NCI-H510A treated with DMSO at 0.1 percent for 48 hours (cell line): ENCODE measurements at regions not wholly inside any gene's neighbourhood (a gene's known extent, or its start where the extent isn't known, plus 50 kb on each side); places are given as distances from the start of the nearest gene placed in this dataset.

Source experiments
- DNase-seq: peaks from one replicate; lab custom pipeline; 2025; lab: John Stamatoyannopoulos, UW

DNA sequence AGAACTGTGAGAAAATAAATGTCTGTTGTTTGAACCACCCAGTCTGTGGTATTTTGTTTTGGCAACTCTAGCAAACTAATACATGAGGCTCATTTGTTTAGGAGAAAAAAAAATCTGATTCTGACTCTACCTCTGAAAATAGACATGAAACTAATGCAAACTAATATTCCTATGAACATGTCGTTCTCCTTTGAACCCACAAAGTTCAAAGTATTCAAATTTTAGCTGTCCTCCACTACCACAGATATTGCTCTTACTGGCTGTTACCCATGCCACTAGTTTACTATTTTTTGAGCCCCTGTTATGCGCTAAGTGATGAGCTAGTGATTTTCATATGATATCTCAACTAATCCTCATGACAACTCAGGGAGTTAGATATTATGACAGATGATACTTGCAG lies 58.8 kb upstream of the ZNF804B start:
- DNase-seq: no peak

GRCh38 chr7:88694207-88694606 lies 65.3 kb upstream of the ZNF804B start:
- no peak for DNase-seq

DNA sequence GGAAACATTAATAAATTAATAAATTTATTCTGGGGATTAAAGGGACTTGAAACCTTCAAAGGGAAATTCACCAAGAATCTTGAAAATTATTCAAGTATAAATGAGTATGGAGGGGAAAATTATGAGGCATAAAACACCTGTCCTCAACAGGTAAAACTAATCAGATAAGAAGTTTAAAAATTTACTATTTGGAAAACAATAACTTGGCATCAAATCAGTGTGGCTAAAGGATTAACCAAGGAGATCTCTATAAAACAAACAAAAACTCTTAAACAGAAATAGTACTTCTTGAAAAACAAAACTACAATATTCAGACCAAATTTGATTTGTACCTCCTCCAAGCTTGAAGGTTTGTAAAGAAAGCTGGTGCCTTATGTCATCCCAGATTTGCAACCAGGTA lies 66.4 kb upstream of the ZNF804B start:
- DNase-seq: no peak

DNA sequence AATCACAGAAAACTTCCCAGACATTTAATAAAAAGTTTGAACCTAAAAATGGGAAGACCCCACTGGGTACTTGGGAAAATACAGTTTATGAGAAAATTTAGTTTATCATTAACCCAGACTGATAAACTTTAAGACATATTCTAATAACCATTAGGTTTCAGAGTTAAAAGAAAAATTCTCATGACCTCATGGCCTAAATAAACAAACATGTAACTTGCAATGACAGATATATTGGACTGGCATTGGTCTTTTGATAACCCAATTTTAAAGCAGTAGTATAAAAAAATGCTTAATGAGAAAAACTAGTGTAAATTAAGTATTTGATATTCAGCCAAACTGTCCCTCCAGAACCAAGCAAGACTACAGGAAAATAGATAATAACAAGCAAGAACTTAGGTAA lies 67.0 kb upstream of the ZNF804B start:
- DNase-seq: no peak

- DNase-seq: no peak
These were observed 69.7 kb upstream of the ZNF804B start for GRCh38 chr7:88689821-88690220.

DNA sequence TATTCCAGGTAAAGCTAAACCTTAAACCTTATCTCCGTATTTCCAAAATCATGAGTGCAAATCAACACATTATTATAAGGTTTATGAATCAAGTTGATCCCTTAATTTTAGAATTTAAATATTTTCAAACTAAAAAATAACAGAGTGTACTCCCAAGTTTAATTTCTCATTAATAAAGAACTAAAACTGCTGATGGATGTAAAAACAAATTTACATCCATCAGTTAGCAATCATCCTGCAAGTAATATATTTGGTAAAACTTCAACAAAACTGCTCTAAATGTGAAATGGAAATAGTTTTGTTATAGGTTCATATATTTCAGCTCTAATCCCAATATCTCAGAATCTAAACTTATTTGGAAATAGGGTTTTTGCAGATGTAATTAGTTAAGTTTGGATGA lies 71.3 kb upstream of the ZNF804B start:
- DNase-seq: no peak

- DNase-seq: no peak
These were observed 72.9 kb upstream of the ZNF804B start for GRCh38 chr7:88686468-88687229.

GRCh38 chr7:88681682-88682081 lies 77.8 kb upstream of the ZNF804B start:
- no peak for DNase-seq

- no peak for DNase-seq
These were observed 89.0 kb upstream of the ZNF804B start for GRCh38 chr7:88670536-88670935.

DNA sequence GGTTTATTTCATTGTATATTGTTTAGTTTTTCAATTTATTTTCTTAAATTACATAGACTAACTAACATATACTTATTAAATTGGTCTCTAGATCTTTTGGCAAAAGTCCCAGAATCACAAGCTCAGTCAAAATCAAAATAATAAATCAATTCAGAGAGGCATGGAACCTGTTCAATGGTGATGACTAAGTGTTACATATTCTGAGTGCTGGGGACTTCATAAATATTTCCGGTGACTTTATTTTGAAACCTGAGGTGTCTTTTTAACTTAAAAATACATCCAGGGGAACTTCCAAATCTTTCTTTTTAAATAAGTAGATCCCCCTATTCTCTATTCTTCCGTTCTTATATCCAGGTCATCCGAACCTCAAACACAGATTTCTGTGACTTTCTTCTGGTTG lies 89.6 kb upstream of the ZNF804B start:
- no peak for DNase-seq

- DNase-seq: no peak
These were observed 90.9 kb upstream of the ZNF804B start for GRCh38 chr7:88668591-88668990.

- DNase-seq: no peak
These were observed 92.9 kb upstream of the ZNF804B start for GRCh38 chr7:88666626-88667025.

- no peak for DNase-seq
These were observed 93.5 kb upstream of the ZNF804B start for GRCh38 chr7:88665892-88666514.

GRCh38 chr7:88664630-88665233 lies 94.8 kb upstream of the ZNF804B start:
- DNase-seq: no peak

DNA sequence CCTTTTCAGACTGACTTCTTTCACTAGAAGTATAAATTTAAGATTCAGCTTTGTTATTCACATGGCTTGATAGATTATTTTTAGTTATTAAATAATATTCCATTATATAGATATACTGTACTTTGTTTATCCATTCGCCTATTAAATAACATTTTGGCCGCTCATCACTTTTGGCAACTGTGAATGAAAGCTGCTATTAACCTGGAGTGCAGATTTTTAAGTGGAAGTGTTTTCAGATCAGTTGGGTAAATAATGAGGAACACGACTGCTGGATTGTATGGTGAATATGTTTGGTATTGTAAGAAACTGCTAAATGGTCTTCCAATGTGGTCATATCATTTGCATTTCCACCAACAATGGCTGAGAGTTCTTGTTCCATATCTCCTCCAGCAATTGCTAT lies 97.6 kb upstream of the ZNF804B start:
- no peak for DNase-seq

GRCh38 chr7:88647825-88648224 lies 111.7 kb upstream of the ZNF804B start:
- no peak for DNase-seq

DNA sequence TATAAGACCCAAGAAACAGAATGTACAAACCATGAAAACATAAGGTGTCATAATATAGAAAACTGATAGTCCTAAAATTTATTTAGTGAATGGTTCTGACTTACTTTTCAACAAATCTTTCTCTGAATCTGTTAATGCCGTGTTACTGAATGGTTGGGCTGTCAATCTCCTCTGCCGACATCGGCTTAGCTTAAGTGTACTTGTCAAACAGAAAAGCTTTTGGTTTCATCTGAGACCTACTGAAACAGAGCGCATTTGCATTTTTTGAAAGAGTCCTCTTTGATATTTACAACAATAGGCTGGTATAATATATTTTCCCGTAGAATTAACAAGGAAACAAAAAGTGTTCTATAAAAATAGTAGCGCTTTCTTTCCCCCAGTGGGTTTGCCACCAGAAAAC lies 120.9 kb upstream of the ZNF804B start:
- no peak for DNase-seq

DNA sequence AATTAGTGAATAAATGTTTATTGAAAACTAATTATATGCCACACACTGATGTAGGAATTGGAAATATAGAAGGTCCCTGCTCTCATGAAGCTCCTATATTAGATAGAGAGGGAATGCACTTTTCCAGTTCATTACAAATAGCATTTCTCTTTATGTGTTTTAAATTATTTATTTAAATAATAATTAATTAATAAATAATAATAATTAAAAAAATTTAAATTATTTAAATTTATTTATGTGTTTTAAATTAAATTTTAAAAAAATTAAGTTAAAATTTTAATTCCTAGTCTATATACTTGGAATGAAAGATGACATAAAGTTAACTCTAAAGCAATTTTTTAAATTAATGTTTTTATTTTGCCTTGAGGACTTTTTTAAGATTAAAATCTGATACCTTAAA lies 121.7 kb upstream of the ZNF804B start:
- DNase-seq: no peak

DNA sequence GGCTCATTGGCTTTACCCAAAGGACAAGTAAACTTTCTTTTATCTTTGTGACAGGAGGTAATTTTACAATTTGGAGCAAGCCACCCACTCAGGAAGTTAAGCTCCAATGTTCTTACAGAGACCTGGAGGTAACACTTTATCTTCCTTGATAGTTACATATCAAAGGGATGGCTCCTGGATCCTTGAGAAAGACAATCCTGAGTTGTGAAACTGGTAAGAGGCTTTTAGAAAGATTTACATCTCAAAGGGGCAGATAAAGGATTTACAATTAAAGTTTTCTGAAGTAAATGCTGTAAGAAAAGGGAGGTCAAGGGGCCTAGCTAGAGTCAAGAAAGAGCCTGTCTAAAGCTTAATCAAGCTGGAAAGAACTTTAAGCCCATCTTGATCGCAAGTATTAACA lies 124.4 kb upstream of the ZNF804B start:
- no peak for DNase-seq

- DNase-seq: no peak
These were observed 129.9 kb upstream of the ZNF804B start for GRCh38 chr7:88629559-88629958.

DNA sequence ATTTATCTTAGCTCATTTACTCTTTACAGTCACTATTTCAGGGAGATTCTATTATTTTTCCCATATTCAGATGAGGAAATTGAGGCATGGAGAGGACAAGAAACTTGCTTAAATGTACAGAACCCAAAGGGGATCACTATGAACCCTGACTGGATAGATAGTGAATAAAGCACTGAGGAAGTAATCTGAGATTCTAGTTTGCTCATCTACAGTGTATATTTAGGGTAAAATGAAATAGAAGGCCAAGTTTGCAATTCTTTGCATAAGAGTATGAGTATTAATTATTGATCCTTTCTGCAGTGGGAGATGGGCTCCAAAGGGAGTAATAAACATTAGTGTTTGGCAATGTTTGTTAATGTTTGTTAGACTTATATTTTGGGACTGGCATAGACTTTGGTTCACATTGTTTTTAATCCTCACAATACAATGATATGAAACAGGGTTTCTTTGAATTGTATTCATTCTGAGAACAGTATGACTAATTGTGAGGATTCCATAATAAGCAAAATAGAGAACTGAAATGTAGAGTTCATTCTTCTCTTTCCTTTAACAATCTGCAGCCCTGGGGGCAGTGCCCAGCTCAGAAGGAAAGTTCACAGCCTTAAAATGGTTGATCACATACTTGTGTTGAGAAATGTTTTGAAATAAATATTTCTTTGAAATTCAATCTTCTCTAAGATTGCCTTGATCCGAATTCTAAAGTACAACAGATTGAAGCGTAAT lies 131.0 kb upstream of the ZNF804B start:
- no peak for DNase-seq

DNA sequence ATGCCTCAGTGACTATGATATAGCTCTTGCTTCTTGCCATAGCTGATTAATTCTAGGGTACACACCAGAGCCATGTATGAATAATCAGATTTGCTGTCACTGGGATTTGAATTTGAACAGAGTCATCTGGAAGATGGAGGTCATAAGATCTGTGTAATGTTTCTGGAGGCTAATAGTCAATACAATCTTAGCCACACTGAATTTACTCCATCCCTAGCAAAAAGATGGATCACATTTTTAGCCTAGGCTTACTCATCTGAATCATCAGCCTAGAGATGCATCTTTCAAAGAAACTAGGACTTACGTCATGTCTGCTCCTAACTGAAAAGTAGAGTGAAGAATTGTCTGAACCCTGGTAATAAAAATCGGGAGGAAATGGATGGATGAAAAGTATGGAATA lies 142.3 kb upstream of the ZNF804B start:
- no peak for DNase-seq

DNA sequence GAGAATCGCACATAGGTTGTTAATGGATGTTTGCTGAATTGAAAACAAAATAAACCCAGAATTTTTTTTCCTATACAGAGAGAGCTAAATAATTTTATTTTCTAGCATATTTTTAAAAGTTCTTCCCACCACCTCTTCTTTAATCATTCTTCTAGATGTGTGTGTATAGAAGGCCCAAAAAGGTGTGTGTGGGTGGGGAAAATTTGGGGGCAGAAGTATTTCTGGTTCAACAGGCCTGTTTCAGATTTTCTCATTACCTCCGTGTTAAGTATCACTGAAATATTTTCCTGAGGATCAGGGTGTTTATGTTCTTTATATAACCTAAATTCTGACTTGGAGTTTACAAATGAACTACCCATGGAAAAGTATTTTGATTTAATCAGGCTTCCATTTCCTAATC lies 144.2 kb upstream of the ZNF804B start:
- no peak for DNase-seq
